Neural cell (in vitro differentiated cells): ENCODE measurements at regions not wholly inside any gene's neighbourhood (a gene's known extent, or its start where the extent isn't known, plus 50 kb on each side); places are given as distances from the start of the nearest gene placed in this dataset.

Experiments used
- H2AFZ ChIP-seq: fragments of 200-600, 300-800 bp; sonication (generic), shearing (Covaris generic); 2 replicates; pipeline ENCODE4 v1.6.0; 2014; ENCODE audit warnings: low read depth, mild to moderate bottlenecking, antibody characterized with exemption, low read length, moderate library complexity
- H3F3A ChIP-seq: fragments of 200-600 bp; shearing (Covaris generic); 2 replicates; pipeline ENCODE4 v1.6.1; 2016; ENCODE audit warnings: mild to moderate bottlenecking, moderate library complexity, mixed read lengths, antibody characterized with exemption, low read length; ENCODE audit not compliant: insufficient read depth, poor library complexity, severe bottlenecking
- H3K27ac ChIP-seq: fragments of 200-600, 300-800 bp; sonication (generic), shearing (Covaris generic); 2 replicates; pipeline ENCODE4 v1.5.1; 2014; ENCODE audit warnings: mild to moderate bottlenecking, low read length, moderate library complexity
- H3K27me3 ChIP-seq: fragments of 300-800, 200-600 bp; sonication (generic), shearing (Covaris generic); 2 replicates; pipeline ENCODE4 v1.6.0; 2014; ENCODE audit warnings: mild to moderate bottlenecking, low read depth, low read length, moderate library complexity; ENCODE audit not compliant: insufficient read depth
- H3K36me3 ChIP-seq: fragments of 300-800, 200-600 bp; sonication (generic), shearing (Covaris generic); 2 replicates; pipeline ENCODE4 v1.5.1; 2014; ENCODE audit warnings: mild to moderate bottlenecking, antibody characterized with exemption, low read length, moderate library complexity; ENCODE audit not compliant: insufficient read depth
- H3K4me2 ChIP-seq: fragments of 300-800, 200-600 bp; sonication (generic), shearing (Covaris generic); 2 replicates; pipeline ENCODE4 v1.6.0; 2014; ENCODE audit warnings: mild to moderate bottlenecking, low read length
- H3K4me3 ChIP-seq: fragments of 300-800, 200-600 bp; sonication (generic), shearing (Covaris generic); 2 replicates; pipeline ENCODE4 v1.5.1; 2014; ENCODE audit warnings: mild to moderate bottlenecking, low read length, moderate library complexity
- H3K79me2 ChIP-seq: fragments of 200-600 bp; shearing (Covaris generic); replicated peaks from 2 replicates; pipeline ENCODE4 v1.6.0; 2014; ENCODE audit warnings: mild to moderate bottlenecking, low read length, moderate library complexity; ENCODE audit not compliant: insufficient read depth
- H3K9ac ChIP-seq: fragments of 300-800, 200-600 bp; sonication (generic), shearing (Covaris generic); 2 replicates; pipeline ENCODE4 v1.6.1; 2016; ENCODE audit warnings: mild to moderate bottlenecking, low read length, mixed read lengths
- H3K9me2 ChIP-seq: fragments of 200-600 bp; shearing (Covaris generic); 2 replicates; pipeline ENCODE4 v1.6.1; 2016; ENCODE audit warnings: mild to moderate bottlenecking, low read length, mixed read lengths; ENCODE audit not compliant: insufficient read depth
- H3K9me3 ChIP-seq: fragments of 200-600, 300-800 bp; sonication (generic), shearing (Covaris generic); 2 replicates; pipeline ENCODE4 v1.6.1; 2016; ENCODE audit warnings: mild to moderate bottlenecking, mixed run types, low read length, moderate library complexity, mixed read lengths
- H4K20me1 ChIP-seq: fragments of 200-600 bp; shearing (Covaris generic); 2 replicates; pipeline ENCODE4 v1.6.1; 2016; ENCODE audit warnings: mild to moderate bottlenecking, mixed run types; ENCODE audit not compliant: insufficient read depth
- EP300 ChIP-seq: fragments of 450-650 bp; conservative IDR thresholded peaks from 2 replicates; pipeline ENCODE4 v1.6.1; 2014; ENCODE audit warnings: antibody characterized with exemption, mild to moderate bottlenecking, moderate library complexity; ENCODE audit not compliant: poor library complexity, severe bottlenecking
- EZH2 ChIP-seq: fragments of 200-600, 300-800 bp; shearing (Covaris generic), sonication (generic); IDR thresholded peaks from 2 replicates; pipeline ENCODE4 v1.6.1; 2014; ENCODE audit warnings: antibody characterized with exemption, low read length, borderline replicate concordance, mild to moderate bottlenecking; ENCODE audit not compliant: insufficient read depth, poor library complexity, severe bottlenecking
- MXI1 ChIP-seq: fragments of 450-650 bp; conservative IDR thresholded peaks from 2 replicates; pipeline ENCODE4 v1.6.1; 2014; ENCODE audit warnings: antibody characterized with exemption, mild to moderate bottlenecking; ENCODE audit not compliant: poor library complexity, severe bottlenecking
- POLR2AphosphoS5 ChIP-seq: IDR thresholded peaks from 2 replicates; pipeline ENCODE4 v1.6.1; 2012
- RAD21 ChIP-seq: fragments of 450-650 bp; conservative IDR thresholded peaks from 2 replicates; pipeline ENCODE4 v1.6.1; 2014; ENCODE audit warnings: antibody characterized with exemption, mild to moderate bottlenecking, moderate library complexity
- SMC3 ChIP-seq: fragments of 450-650 bp; conservative IDR thresholded peaks from 2 replicates; pipeline ENCODE4 v1.6.1; 2014; ENCODE audit warnings: antibody characterized with exemption, mild to moderate bottlenecking, moderate library complexity; ENCODE audit not compliant: poor library complexity
- TAF1 ChIP-seq: IDR thresholded peaks from 2 replicates; pipeline ENCODE4 v1.6.1; 2012; ENCODE audit warnings: low read depth
- TF ChIP-seq, protein P1 (sequence below): IDR thresholded peaks from 2 replicates; pipeline ENCODE4 v1.6.1; 2012; ENCODE audit warnings: borderline replicate concordance
- TF ChIP-seq, protein P2 (sequence below): fragments of 450-650 bp; IDR thresholded peaks from 2 replicates; pipeline ENCODE4 v1.5.1; 2014; ENCODE audit warnings: antibody characterized with exemption, mild to moderate bottlenecking, moderate library complexity; ENCODE audit not compliant: poor library complexity, severe bottlenecking

DNA sequence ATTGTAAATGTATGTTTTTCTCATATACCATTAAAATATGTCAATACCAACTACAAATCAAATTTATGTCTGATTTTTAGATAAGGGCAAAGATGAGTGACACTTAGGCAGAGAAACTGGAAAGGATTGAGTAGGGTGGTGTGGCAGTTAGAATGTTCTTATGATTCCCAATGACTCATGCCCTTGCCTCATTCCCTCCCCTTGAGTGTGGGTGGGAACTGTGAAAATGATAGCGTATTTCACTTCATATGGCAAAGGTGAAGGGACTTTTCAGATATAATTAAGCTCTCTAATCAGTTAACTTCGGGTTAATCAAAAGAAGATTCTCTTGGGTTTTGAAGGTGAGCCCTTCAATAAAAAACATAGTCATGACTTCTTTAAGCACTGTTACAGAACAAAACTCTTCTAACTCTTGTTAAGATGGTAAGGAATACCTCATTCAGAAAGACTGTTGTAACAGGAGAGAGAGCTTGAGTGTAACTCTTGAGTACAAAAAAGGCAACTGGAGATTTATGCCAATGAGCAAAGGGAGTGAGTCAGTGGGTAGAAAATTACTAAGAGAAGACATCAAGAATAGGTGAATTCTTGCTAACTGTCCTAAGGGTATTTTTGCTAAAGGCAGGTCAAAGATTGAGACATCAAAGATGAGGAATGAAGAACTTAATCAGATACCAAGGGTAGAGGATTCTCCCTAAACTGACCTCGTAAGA, 329.5 kb downstream of the KCTD8 start:
- Histone ChIP-seq H3K27me3 (no peaks in the 10 kb centered on the region), H4K20me1 (no peaks in the 10 kb centered on the region), H2AFZ (no peak overlapping the region), H3K9me3 (no peaks in the 10 kb centered on the region), H3K4me2 (no peak overlapping the region), H3K79me2 (no peaks in the 10 kb centered on the region), H3K9me2 (no peaks in the 10 kb centered on the region), H3K36me3 (no peaks in the 10 kb centered on the region), H3F3A (no peaks in the 10 kb centered on the region), H3K27ac (no peak overlapping the region), H3K4me3 (no peak overlapping the region), H3K9ac (no peak overlapping the region)
- no peak for TF ChIP-seq POLR2AphosphoS5
- no peak for TF ChIP-seq MXI1
- TF ChIP-seq SMC3, result no peak
- no peak for TF ChIP-seq RAD21
- TF ChIP-seq, protein P1, sequence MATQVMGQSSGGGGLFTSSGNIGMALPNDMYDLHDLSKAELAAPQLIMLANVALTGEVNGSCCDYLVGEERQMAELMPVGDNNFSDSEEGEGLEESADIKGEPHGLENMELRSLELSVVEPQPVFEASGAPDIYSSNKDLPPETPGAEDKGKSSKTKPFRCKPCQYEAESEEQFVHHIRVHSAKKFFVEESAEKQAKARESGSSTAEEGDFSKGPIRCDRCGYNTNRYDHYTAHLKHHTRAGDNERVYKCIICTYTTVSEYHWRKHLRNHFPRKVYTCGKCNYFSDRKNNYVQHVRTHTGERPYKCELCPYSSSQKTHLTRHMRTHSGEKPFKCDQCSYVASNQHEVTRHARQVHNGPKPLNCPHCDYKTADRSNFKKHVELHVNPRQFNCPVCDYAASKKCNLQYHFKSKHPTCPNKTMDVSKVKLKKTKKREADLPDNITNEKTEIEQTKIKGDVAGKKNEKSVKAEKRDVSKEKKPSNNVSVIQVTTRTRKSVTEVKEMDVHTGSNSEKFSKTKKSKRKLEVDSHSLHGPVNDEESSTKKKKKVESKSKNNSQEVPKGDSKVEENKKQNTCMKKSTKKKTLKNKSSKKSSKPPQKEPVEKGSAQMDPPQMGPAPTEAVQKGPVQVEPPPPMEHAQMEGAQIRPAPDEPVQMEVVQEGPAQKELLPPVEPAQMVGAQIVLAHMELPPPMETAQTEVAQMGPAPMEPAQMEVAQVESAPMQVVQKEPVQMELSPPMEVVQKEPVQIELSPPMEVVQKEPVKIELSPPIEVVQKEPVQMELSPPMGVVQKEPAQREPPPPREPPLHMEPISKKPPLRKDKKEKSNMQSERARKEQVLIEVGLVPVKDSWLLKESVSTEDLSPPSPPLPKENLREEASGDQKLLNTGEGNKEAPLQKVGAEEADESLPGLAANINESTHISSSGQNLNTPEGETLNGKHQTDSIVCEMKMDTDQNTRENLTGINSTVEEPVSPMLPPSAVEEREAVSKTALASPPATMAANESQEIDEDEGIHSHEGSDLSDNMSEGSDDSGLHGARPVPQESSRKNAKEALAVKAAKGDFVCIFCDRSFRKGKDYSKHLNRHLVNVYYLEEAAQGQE, result no peak
- TF ChIP-seq, protein P2, sequence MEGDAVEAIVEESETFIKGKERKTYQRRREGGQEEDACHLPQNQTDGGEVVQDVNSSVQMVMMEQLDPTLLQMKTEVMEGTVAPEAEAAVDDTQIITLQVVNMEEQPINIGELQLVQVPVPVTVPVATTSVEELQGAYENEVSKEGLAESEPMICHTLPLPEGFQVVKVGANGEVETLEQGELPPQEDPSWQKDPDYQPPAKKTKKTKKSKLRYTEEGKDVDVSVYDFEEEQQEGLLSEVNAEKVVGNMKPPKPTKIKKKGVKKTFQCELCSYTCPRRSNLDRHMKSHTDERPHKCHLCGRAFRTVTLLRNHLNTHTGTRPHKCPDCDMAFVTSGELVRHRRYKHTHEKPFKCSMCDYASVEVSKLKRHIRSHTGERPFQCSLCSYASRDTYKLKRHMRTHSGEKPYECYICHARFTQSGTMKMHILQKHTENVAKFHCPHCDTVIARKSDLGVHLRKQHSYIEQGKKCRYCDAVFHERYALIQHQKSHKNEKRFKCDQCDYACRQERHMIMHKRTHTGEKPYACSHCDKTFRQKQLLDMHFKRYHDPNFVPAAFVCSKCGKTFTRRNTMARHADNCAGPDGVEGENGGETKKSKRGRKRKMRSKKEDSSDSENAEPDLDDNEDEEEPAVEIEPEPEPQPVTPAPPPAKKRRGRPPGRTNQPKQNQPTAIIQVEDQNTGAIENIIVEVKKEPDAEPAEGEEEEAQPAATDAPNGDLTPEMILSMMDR, result no peak
- TF ChIP-seq EP300, result no peak
- TF ChIP-seq EZH2, result no peak
- no peak for TF ChIP-seq TAF1

DNA sequence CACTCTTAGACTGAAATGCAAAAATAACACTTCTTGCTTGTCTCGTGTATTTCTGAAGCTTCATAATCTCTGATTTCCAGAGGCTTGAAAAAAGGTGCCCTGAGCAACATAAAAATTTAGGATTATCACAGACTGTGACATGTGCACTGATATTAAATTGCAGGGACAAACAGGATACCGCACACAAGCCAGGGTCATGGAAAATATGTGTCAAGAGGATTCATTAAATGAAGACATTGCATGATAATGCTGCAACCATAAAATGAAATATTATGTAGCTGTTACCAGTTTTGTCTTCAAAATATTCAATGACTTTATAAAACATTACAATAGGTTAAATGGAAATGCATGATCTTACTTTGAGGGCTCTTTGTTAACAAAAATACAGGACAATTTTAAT, 328.0 kb downstream of the KCTD8 start:
- H3K27ac ChIP-seq, result no peak overlapping the region
- H3K4me2 ChIP-seq, result no peak overlapping the region
- no peaks in the 10 kb centered on the region for H3F3A ChIP-seq
- no peak overlapping the region for H3K4me3 ChIP-seq
- no peaks in the 10 kb centered on the region for H4K20me1 ChIP-seq
- no peaks in the 10 kb centered on the region for H3K79me2 ChIP-seq
- no peaks in the 10 kb centered on the region for H3K36me3 ChIP-seq
- no peak for TF ChIP-seq EP300
- no peak for TF ChIP-seq TAF1
- TF ChIP-seq, protein P2, result no peak
- no peak for TF ChIP-seq RAD21
- TF ChIP-seq MXI1, result no peak
- TF ChIP-seq, protein P1, result no peak
- TF ChIP-seq SMC3, result no peak
- TF ChIP-seq EZH2, result no peak
- TF ChIP-seq POLR2AphosphoS5, result no peak
- H2AFZ ChIP-seq, result no peak overlapping the region
- no peaks in the 10 kb centered on the region for H3K9me3 ChIP-seq
- H3K9ac ChIP-seq, result no peak overlapping the region
- no peaks in the 10 kb centered on the region for H3K9me2 ChIP-seq
- H3K27me3 ChIP-seq, result no peaks in the 10 kb centered on the region
